Loucy (cell line): ENCODE measurements at regions not wholly inside any gene's neighbourhood (a gene's known extent, or its start where the extent isn't known, plus 50 kb on each side); places are given as distances from the start of the nearest gene placed in this dataset.

Source experiments
- EZH2phosphoT487 ChIP-seq: fragments of 200-600 bp; IDR thresholded peaks from 2 replicates; pipeline ENCODE4 v1.6.1; 2018; ENCODE audit warnings: antibody characterized with exemption, mild to moderate bottlenecking, moderate library complexity, borderline replicate concordance
- TF ChIP-seq, protein P1 (sequence below): fragments of 200-600 bp; sonication (generic); conservative IDR thresholded peaks from 2 replicates; pipeline ENCODE4 v1.5.1; 2014; ENCODE audit warnings: mild to moderate bottlenecking, antibody characterized with exemption, low read length

DNA sequence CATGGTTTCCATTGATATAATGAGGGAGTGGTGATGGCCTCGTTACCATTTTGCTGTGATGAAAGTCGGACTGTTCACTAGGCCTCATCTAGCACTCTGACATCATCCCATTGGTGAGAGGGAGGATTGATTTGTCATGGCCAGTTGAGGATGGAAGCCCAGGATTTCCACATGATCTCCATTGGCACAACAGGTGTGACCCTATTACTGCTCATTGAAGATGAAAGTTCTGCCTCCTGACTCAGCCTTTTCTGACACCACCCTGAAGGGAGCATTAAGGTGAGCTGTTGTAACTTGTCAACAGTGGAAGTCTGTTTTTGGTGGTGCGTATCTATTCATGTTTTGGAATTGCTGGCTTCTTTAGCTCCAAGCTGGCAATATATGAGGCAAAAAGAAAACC, 144.2 kb downstream of the PABPC4L start:
- TF ChIP-seq, protein P1, sequence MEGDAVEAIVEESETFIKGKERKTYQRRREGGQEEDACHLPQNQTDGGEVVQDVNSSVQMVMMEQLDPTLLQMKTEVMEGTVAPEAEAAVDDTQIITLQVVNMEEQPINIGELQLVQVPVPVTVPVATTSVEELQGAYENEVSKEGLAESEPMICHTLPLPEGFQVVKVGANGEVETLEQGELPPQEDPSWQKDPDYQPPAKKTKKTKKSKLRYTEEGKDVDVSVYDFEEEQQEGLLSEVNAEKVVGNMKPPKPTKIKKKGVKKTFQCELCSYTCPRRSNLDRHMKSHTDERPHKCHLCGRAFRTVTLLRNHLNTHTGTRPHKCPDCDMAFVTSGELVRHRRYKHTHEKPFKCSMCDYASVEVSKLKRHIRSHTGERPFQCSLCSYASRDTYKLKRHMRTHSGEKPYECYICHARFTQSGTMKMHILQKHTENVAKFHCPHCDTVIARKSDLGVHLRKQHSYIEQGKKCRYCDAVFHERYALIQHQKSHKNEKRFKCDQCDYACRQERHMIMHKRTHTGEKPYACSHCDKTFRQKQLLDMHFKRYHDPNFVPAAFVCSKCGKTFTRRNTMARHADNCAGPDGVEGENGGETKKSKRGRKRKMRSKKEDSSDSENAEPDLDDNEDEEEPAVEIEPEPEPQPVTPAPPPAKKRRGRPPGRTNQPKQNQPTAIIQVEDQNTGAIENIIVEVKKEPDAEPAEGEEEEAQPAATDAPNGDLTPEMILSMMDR: no peak
- no peak for TF ChIP-seq EZH2phosphoT487
